ENCODE measurements at regions not wholly inside any gene's neighbourhood (a gene's known extent, or its start where the extent isn't known, plus 50 kb on each side); places are given as distances from the start of the nearest gene placed in this dataset.

DNA sequence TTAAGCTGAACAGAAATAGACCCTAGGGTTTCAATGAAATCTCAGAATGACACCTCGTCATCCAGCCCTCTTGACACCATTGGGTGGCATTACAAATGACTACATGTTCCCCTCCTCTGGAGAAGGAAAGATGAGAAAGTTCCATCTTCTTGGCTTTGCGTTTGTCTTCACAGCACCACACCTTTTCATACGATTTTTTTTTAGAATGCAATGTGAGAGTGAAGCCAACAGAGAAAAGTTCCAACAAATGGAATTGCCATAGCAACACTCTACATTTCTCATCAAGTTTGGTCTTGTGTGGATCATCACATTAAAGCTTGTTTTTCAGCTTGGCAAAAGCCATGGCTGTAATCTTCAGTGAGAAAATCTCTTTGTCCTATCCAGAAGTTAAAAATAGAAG is 183.4 kb upstream of the SNX7 start:
- DNase-seq, result no peak

DNA sequence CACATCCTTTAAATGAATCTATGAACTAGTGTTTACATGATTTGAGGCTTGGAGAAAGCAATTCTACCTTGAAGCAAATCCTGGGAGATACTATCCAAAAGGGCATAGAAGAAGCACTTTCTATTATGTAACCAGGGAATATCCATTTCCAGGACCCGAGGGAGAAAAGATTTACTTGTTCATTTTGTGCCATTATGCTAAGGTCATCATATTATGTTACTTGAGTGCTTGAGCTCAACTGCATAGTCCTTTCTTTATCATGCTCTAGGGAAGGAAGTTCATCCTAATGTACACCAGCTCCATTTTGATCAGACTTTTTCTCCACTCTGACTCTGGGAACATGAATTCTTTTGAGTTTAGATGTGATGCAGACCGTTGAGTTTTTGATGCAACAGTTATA is 188.6 kb upstream of the SNX7 start:
- DNase-seq, result no peak

DNA sequence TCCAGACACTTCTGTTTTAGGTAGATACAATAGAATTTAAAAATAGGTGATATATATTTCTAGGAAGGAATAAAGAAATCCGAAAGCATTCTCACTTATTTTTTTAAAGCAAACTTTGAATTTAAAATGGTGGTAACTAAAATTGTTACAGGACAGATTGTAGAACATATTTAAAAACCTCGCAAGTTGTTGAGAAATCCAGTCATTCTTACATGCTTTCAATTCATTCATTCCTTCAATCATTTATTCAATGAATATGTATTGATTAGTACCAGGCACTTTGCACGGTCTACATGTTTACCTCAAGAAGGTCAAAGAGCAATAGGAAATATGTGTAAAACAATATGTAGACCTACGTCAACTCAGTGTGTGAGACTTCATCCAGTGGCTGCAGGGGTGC is 189.9 kb upstream of the SNX7 start:
- no peak for DNase-seq

DNA sequence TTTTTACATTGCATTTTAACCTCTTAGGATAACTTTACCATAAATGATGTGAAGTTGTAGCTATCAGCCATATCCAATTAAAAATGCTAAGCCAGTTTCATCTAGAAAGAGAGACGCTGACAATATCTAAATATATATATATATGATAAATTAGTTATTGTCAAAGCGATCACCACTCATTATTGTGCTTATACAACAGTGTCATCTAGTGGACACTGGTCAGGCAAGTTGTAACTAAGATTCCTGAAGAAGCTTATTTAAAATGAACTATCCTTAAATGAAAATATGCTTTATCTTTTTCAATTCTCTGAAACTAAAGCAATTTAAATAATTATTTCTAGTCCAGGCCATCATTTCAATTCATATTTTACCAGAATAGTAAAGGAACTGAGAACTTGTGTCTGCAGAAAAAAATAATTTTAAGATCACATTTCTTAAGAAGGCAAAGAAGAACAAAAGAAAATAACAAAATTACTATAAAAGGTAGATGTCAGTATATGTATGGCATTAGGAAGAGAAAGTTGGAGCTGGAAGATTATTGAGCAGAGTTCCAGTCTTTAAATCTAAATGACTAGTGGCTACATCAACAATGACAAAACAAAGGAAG is 193.3 kb upstream of the SNX7 start:
- DNase-seq, result no peak

DNA sequence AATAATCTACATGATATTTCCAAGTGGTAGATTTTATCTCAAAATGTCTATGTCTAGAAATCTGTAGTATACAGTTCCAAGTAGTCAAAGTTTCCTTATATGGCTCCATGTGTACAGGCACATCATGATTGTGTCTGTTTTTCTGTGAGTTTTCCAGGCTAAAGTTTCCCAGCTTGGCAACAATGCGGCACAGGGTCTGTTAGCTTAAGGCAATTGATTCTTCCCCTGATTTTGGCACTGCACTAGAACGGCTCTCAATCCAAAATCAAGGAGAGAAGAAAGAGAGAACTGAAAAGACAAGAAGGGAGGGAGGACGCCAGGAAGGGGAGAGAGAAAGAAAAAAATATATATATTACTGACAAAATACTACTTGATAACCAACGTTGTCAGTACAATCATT is 193.9 kb upstream of the SNX7 start:
- no peak for DNase-seq

DNA sequence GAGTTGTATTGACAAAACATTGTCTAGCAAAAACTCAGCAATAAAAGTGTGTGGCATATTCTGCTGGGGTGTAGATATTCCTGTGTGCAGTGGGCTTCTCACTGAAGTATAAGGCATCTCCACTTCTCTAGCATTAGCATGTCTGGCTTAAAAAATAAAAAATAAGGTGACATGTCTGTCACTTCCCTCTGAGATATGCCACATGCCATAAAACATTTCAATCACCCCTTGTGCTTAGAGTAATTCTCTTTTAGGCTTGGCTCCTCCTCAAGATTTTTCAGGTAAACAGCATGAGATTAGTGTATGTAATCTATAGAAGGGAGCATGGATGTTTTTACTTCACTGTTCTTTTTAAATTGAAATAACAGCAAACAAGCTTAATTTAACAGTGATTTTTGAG is 194.4 kb upstream of the SNX7 start:
- no peak for DNase-seq

DNA sequence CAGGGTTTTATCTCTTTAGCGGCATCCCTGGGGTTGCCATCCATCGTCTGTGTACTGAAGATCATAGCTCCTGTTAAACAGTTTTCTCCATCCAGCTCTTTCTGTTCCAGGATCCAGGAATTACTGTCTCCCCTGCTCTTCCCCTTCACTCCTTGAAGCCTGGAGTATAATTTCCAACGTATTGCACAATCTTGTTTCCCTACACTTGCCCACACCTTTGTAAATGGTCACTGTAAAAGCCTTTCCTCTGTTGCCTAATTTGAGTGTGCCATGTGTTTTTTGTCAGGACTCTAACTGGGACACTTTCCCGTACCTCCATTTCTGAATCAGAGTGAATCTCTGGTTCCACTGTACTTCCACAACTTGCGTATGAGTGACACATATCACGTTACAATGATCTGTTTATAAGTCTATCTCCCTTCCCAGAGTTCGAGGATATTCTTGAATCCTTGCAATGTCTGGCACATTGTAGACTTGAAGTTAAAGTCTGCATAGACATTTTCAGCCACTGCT is 199.6 kb upstream of the SNX7 start:
- DNase-seq, result no peak

DNA sequence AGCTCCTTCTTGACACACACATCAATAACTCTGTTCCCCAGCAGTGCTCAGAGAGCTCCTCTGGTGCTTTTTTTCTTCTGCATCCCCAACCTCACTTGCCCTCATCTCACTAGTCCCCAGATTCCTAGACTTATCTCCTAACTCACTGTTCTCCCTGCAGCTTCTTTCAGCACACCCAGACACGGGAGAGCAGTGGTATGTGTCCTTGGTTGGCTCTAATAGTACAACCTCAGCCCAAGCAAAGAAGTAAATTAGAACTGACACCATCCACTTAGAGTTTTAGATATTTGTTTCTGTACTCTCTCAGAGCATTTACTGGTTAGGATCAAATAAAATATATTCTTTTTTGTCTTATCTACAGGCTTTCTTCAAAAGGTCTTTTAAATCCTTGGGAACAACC is 201.4 kb upstream of the SNX7 start:
- DNase-seq, result no peak

DNA sequence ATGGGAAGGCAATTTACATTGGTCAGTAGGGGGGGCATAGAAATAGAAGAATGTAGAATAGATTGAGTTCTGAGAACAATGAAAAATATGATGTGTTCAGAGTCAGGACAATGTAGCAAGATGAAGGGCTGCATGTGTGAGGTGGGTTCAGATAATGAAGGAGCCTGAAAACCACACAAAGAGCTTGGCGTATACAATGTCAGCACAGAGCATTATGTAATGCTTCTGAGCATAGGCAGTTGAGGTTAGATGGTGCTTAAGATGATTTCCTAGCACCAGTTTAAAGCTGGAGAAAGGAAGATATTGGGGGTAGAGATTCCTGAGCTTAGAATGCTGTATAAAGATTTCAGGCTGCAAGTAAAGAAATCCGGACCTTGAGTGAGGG is 202.0 kb upstream of the SNX7 start:
- DNase-seq, result no peak

DNA sequence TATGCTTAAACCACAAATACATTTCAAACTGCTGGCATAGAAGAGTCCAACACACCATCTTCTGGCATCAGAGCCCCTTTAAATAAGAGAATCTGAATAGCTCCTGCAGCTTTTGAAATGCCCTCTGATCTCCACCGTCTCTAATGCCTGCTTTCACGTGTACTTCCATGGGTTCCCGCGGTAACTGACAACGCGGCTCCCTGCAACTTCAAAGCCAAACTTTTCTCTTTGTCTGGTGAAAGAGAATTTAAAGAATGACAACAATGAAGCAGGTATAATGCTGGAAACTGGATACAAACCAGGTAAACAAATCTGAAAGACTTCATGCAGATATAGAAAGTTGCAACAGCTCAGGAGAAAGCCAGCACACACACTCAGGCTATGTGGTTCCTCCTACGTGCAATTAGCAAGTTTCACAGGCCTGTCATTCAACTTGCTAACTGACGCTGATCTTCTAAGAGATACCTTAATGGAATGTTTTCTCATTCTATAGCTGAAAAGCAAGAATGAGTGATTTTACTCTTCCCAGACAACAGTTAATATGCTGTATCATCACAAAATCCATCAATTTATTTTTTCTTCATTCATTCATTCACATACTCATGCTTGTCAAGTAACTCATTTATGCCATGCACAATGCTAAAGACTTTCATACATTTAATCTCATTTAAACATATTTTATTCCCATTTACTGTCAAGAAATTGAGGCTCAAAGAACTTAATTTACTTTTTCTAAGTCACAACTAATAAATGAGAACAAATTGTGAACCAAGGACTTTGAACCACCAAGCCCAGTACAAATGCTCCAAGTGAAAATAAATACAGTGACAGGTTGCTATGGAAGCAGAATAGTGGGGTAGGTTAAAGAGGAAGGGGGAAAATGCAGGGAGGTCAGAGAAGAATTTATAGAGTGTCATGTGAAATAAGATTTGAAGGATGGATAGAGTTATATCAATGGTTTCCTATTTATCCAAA is 202.7 kb upstream of the SNX7 start:
- DNase-seq, result no peak

DNA sequence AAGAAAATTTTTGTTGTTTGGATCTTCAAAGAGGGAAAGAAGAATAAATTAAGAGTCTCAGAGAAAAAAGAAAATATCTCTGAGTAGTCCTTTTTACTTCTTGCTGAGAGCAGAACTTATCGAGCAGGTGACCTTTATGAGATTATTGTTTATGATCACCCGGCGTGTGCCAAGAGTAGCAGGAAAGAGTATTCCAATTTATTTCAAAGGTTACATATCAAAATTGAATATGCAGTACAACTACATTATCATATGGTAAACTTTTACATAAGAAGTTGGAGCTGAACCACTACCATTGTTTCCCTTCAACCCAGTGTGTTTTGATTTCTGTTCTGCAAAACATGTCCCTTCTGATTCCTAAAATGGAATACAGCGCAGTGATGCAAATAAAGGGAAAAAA is 204.3 kb upstream of the SNX7 start:
- no peak for DNase-seq

DNA sequence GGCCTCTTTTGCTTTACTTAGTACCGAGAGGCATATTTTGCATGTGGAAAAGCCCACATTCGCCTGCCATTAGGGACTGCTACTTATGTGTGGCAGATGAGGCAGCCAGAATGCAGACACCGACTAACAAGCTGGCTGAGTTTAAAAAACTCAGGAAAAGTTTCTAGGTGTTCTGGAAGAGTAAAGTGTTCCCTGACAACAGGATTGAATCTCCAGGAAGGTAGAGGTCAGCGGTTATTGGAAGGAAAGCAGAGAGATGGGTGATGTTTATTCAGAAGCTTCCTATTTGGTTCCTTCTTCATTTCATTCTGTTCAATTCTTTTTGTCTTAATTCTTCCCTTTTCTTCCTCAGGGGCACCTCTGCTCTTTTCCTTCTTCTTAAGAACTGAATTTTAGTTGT is 206.9 kb upstream of the SNX7 start:
- DNase-seq, result no peak

DNA sequence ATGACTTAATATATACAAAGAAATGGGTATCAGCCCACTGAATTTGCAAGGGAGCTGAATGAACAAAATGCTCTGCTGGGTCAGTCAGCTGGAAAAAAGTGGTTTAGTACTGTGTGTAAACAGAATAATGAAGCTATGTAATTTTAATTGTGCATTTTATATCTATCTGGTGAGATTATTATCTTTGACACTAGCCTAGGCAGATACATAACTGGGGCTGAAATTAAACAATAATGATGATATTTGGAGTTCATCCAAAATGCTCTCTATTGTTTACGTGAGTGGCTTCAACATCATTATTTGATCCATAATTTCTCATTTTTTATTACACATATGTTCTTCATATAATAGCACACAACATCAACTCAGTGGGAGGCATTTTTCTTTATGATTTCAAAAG is 208.5 kb upstream of the SNX7 start:
- no peak for DNase-seq

DNA sequence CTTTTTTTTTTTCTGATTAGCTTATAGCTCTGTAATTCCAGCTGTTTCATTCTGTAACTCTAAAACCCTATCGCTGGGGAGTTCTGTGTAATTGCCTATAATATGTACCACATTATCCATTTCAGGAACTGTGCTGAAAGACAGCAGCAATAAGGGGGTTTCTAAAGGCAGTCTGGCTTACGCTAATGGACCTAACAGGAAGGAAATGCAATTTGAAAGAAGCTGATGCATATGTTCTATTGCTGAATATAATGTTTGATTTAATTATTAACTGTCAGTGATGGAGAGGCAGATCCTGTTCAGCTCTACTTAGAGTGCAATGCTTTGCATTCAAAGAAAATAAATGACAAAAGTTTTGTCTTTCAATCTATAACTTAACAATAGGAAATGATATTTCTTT is 209.4 kb upstream of the SNX7 start:
- DNase-seq, result no peak

DNA sequence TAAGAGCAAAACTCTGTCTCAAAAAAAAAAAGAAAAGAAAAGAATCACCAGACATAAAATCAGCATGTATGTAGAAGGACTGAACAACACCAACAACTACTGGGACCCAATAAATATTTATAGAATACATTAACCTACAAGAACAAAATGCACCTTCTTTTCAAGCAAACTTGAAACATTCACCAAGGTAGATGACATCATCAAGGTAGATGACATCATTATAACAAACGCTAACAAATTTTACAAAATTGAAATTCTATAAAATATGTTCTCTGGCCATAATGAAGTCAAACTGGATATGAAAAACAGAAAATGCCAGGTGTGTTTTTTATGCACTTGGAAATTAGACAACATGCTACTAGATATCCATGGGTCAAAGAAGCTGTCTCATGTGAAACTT is 220.2 kb upstream of the SNX7 start:
- DNase-seq, result no peak

DNA sequence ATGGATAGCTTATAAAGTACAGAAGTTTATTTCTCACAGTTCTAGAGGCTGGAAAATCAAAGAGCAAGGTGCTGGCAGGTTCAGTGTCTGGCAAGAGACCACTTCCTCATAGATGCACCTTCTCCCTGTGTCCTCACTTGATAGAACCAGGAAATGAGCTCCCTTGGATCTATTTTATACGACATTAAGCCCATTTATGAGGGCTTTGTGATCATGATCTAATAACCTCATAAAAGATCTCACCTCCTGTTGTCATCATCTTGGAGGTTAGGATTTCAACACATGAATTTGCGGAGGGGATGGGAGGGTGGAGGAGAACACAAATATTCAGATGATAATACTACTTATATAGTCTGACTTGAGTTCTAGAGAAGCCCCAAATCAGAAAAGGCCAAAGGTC is 222.1 kb upstream of the SNX7 start:
- DNase-seq, result no peak

DNA sequence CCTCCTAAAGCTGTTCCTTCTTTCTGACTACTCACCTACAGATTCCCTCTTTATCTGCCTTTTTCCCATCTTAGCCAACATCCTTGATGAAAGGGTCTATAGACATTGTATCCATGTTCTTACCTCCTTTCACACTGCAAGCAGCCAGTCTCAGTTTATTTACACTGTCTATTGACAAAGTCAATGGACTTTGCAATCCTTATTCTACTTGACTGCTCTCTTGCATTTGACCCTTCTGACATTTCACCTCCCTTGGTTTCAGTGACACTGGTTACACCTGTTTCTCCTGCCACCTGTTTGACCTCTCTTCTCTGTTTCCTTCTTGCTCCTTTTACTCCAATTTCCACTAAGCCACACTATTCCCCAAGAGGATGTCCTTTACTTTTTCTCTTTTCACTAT is 224.0 kb upstream of the SNX7 start:
- DNase-seq, result no peak

DNA sequence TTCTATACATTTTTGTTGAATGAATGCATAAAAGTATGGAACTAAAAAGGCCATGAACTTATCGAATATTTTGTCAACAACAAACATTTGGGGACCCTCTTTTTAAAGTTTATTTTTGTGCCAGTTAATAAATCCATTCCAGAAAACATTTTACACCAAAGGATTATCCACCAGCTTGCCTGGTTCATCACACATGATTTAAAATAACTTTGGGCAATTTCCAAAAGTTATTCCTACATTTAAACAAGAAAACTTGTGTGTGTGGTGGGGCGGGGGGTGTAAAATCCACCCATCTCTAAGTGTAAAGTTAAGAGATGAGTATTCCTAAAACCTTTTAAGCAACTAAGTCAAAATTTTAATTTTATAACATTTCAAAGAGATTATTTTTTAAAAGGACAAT is 224.5 kb upstream of the SNX7 start:
- DNase-seq, result no peak

DNA sequence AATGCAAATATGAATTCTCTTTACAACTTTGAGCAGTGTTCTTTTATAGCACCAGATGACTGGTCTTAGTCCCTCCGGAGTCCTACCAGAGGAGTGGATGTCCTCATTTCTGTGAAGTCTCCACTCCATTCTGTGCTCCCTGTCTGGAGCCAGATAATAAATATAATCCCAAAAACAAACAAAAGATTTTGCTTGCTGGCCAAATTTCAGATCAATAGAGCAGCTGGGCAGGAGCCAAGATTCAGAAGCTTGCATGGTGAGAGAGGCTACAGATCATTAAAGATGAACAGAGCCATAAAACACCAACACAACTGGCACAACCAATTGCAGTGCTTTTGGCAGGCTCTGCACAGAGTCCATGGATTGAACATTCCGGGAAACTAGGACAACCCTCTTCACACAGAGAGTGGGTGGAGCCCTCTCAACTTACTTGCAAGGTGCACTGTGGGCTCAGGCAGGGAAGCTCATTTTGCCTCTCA is 231.5 kb upstream of the SNX7 start:
- DNase-seq, result no peak

DNA sequence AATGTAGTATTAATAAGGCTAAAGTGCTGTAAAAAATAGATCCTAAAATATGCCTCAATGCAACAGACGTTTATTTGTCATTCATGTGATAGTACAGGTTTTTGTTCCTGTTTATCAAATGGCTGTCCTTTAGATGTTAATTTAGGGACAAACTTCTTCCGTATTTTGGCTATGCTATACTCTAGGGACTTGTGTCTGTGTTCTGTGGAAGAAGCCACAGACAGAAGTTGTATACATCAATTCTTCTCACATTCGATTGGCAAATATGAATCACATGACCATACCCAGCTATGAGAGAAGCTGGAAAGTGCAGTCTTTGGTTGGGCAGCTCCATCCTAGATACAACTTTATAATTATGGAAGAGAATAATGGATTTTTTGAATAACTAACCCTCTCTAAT is 232.7 kb upstream of the SNX7 start:
- no peak for DNase-seq

DNA sequence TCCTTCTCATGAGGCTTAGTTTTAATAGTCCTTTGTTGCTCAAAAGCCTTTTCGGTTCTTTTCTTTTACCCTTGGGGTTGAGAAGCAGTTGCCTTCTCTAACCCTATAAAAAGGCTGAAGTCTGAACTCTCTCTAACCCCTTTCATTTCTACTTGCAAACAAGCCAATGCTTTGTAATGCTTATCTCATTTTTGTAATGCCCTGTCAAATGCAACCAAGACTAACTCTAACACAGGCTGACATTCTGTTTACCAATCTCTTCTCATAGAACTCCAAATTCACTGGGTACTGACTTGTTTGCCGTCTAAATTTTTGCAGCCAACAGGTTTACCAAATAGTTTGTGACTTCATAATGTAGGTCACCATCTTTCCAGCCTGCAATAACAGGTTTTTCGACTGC is 233.9 kb upstream of the SNX7 start:
- DNase-seq, result no peak

DNA sequence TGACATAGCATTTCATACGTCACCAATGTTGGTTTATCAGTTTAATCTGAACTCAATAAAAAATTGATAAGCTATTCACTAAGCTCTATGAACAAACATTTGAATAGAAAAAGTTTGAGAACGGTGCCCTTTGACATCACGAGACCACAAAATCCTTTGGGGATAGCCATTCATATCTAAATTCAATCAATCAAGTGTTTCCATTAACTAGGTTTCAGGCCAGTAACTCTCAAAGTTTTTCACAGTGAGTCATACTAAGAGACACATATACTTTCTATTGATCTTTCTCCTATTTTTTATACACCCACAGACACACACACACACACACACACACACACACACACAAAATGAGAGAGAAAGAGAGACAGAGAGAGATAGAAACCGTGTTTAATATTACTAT is 235.4 kb upstream of the SNX7 start:
- DNase-seq, result no peak

DNA sequence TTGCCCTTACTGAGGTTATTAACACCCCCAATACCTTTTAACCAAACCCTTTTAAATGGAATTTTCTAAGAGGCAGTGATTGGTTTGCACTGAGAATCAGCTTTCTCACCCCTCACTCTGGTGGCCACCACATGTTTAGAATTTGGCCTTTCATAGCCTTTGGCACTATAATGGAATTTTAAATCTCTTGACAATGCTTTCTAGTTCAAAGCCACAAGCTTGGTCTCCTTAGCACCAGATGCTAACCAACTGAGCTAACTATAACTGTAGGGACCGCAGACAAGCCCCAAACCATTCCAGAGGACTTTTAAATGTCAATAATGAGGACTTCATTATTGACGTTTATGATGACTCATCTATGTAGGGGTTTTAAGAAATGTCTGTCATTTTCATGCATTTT is 238.7 kb upstream of the SNX7 start:
- no peak for DNase-seq

DNA sequence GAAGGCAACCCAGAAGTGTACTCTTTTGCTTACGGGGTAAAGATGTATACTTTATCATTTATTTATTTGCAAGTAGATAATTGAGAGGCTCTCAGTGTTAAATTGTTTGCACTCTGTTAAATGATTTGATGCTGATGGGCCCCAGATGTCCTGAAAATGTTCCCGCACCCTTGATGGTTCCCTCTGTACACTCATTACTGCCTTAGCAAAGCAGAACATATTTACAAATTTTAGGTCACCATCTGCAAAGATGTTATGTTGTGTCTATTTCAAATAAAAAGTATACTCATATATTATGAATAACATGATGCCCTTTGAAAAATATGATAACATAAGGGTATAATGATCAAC is 240.5 kb upstream of the SNX7 start:
- no peak for DNase-seq

Data from activated CD8-positive, alpha-beta memory T cell treated with anti-CD3 and anti-CD28 coated beads for 24 hours (primary cell).